Heart left ventricle (tissue), 16 donors: ENCODE measurements at regions not wholly inside any gene's neighbourhood (a gene's known extent, or its start where the extent isn't known, plus 50 kb on each side); places are given as distances from the start of the nearest gene placed in this dataset.
"Not testable (repeated sequence)": the region's sequence is repeated elsewhere in the genome, so short reads cannot be mapped to it uniquely, and the experiment has no call there.

Source experiments
- ATAC-seq, 4 donors: fragments of 200-7000 bp; cut with Tn5 transposase; one replicate each; pipeline ENCODE4 v1.9.1; 2020 to 2022; ENCODE audit warnings: moderate library complexity in 4 of 4, mild to moderate bottlenecking in 3 of 4, moderate number of reproducible peaks in 1 of 4
- DNase-seq, 5 donors: peaks; one replicate each; pipeline ENCODE4 v3.0.0-alpha.2; 2020
- H3K27ac ChIP-seq, 12 donors: fragments of 200-600 bp; sonication (generic) in 4 of 12; one replicate each; pipeline versions ENCODE4 v1.5.0 to v1.8.0; 2016 to 2022; ENCODE audit warnings: mild to moderate bottlenecking in 2 of 12
- H3K27me3 ChIP-seq, 9 donors: fragments of 200-600 bp; sonication (generic) in 2 of 9; one replicate each; pipeline versions ENCODE4 v1.5.1 to v1.8.0; 2016 to 2022; ENCODE audit warnings: mild to moderate bottlenecking in 3 of 9
- H3K36me3 ChIP-seq, 9 donors: fragments of 200-600 bp; sonication (generic) in 2 of 9; one replicate each; pipeline versions ENCODE4 v1.5.0 to v1.8.0; 2018 to 2022; ENCODE audit warnings: mild to moderate bottlenecking in 2 of 9
- H3K4me1 ChIP-seq, 12 donors: fragments of 200-600 bp; sonication (generic) in 4 of 12; one replicate each; pipeline versions ENCODE4 v1.5.0 to v1.8.0; 2016 to 2022; ENCODE audit warnings: mild to moderate bottlenecking in 3 of 12
- H3K4me3 ChIP-seq, 12 donors: fragments of 200-600 bp; sonication (generic) in 4 of 12; one replicate each; pipeline versions ENCODE4 v1.5.0 to v1.8.0; 2017 to 2022; ENCODE audit warnings: mild to moderate bottlenecking in 9 of 12, moderate library complexity in 4 of 12
- H3K9me3 ChIP-seq, 12 donors: fragments of 200-600 bp; sonication (generic) in 4 of 12; one replicate each; pipeline versions ENCODE4 v1.5.0 to v1.8.0; 2016 to 2022; ENCODE audit warnings: mild to moderate bottlenecking in 1 of 12
- CTCF ChIP-seq, 12 donors: fragments of 200-600 bp; sonication (generic) in 4 of 12; IDR thresholded peaks; one replicate each; pipeline versions ENCODE4 v1.5.0 to v1.8.0; 2018 to 2022; ENCODE audit warnings: antibody characterized with exemption in 12 of 12, mild to moderate bottlenecking in 5 of 12
- POLR2A ChIP-seq, 2 donors: fragments of 450-650 bp; IDR thresholded peaks; one replicate each; pipeline ENCODE4 v1.6.1; 2017; ENCODE audit warnings: antibody characterized with exemption in 2 of 2, mild to moderate bottlenecking in 2 of 2, moderate library complexity in 2 of 2
- WGBS, 4 donors: extraction: QIAGEN DNeasy Blood & Tissue Kit in 2 of 4; methylation state at CpG; one replicate each; pipeline versions ENCODE4 v1.1.5 to v1.1.7; 2013 to 2018; 5-methylcytosine and 5-hydroxymethylcytosine counted together
- intact Hi-C, 10 donors: fragments of 100-400 bp; cut with DNase I; formaldehyde crosslinking; loops; one replicate each; pipeline versions ENCODE4 v1.11.1 to v1.14.2; 2022
- donor health status: ischemic (EF 13 %, LVEDD 7.1; RV severe dilation, severe dysfunction).
- donor health status: healthy with polysubstance abuse.
- donor health status: DM: no; HTN: yes; CAD: no.
- donor health status: DM: no; HTN: no; CAD: no.
- donor health status: ischemic (EF 25% LVEDD 6.9; RV normal size, moderate dysfunction).
- donor health status: ischemic (EF 25% LVEDD 5.7; RV mildly dilated, moderate dysfunction).
- donor health status: healthy.
- donor health status: DM: yes; HTN: yes; CAD: no.
- donor health status: ischemic (EF 35%, LVEDD 5.7; RV mildly dilated, moderate dysfunction).
- donor health status: nonischemic (EF 11% LVEDD 7.7; RV severe dilation, severe dysfunction).
- donor health status: DM: yes; HTN: yes; CAD: no.
- donor health status: PGD.
- donor health status: ischemic (EF 29% LVEDD 5.4; RV normal size, mild dysfunction).
- donor health status: nonischemic (EF 23%, LVEDD 6.1; RV moderate dilation, normal function).

- H3K27ac ChIP-seq, H3K4me3 ChIP-seq, H3K27me3 ChIP-seq, ATAC-seq, H3K36me3 ChIP-seq, H3K4me1 ChIP-seq, intact Hi-C loops, DNase-seq: not testable (repeated sequence)
- peaks cover 0 to 14% (median 3%) of the 10 kb centered on the region in 12 donors for H3K9me3 ChIP-seq
- WGBS, 4 donors, result 72 to 79% (median 76%) methylated on average over 5 of the region's 5 CpGs
Observed at GRCh38 chr4:86413426-86413825, 53.6 kb upstream of the MAPK10 start.

- no peaks in the 10 kb centered on the region for H3K27me3 ChIP-seq
- intact Hi-C loops, result no loop called here
- DNase-seq (no peak), ATAC-seq (no peak)
- H3K36me3 ChIP-seq, result no peaks in the 10 kb centered on the region
- no peak overlapping the region for H3K27ac ChIP-seq
- no peaks in the 10 kb centered on the region for H3K4me1 ChIP-seq
- WGBS, 4 donors, result 61 to 70% (median 65%) methylated on average over 2 of the region's 2 CpGs
- peaks cover 0 to 9% (median 0%) of the 10 kb centered on the region in 12 donors for H3K9me3 ChIP-seq
- no peak overlapping the region for H3K4me3 ChIP-seq
- TF ChIP-seq POLR2A (IDR thresholded peaks at IDR 0.05) (no peak), CTCF (IDR thresholded peaks at IDR 0.05) (no peak)
Observed at GRCh38 chr4:86414686-86415085, 54.8 kb upstream of the MAPK10 start.

- ATAC-seq, result no peak
Observed at GRCh38 chr4:86416081-86416480, 56.2 kb upstream of the MAPK10 start.

GRCh38 chr4:86421461-86421860 is 61.6 kb upstream of the MAPK10 start:
- 68 to 82% (median 76%) methylated on average over 6 of the region's 6 CpGs for WGBS, 4 donors
- no peaks in the 10 kb centered on the region for H3K36me3 ChIP-seq

More at GRCh38 chr4:86416081-86416480, 56.2 kb upstream of the MAPK10 start:
- Histone ChIP-seq H3K9me3 (peaks cover 0 to 8% (median 0%) of the 10 kb centered on the region in 12 donors), H3K4me1 (no peaks in the 10 kb centered on the region), H3K4me3 (no peak overlapping the region), H3K27me3 (no peaks in the 10 kb centered on the region), H3K27ac (no peak overlapping the region), H3K36me3 (no peaks in the 10 kb centered on the region)
- 82 to 89% (median 85%) methylated on average over 3 of the region's 3 CpGs for WGBS, 4 donors
- TF ChIP-seq CTCF (IDR thresholded peaks at IDR 0.05) (no peak), POLR2A (IDR thresholded peaks at IDR 0.05) (no peak)
- intact Hi-C loops, result no loop called here
- DNase-seq, result no peak

More at GRCh38 chr4:86421461-86421860, 61.6 kb upstream of the MAPK10 start:
- Histone ChIP-seq H3K27ac (no peak overlapping the region), H3K4me3 (no peak overlapping the region), H3K4me1 (no peaks in the 10 kb centered on the region), H3K9me3 (no peaks in the 10 kb centered on the region), H3K27me3 (no peaks in the 10 kb centered on the region)
- no peak for DNase-seq
- TF ChIP-seq CTCF (IDR thresholded peaks at IDR 0.05), result no peak
- TF ChIP-seq POLR2A (IDR thresholded peaks at IDR 0.05), result no peak
- no peak for ATAC-seq
- intact Hi-C loops, result no loop called here
